WTC11 (cell line): ENCODE measurements at regions not wholly inside any gene's neighbourhood (a gene's known extent, or its start where the extent isn't known, plus 50 kb on each side); places are given as distances from the start of the nearest gene placed in this dataset.
"Not testable (repeated sequence)": the region's sequence is repeated elsewhere in the genome, so short reads cannot be mapped to it uniquely, and the experiment has no call there.

Experiments used
- ATAC-seq: fragments of 200-7000 bp; cut with Tn5 transposase; 2 replicates; pipeline ENCODE4 v1.10.0; 2021; ENCODE audit warnings: mild to moderate bottlenecking, moderate library complexity
- CTCF ChIA-PET: fragments of 300-600 bp; sonication (Branson Sonifier 250); formaldehyde crosslinking; loops from one replicate; lab custom pipeline; 2021; ENCODE audit warnings: antibody characterized with exemption; lab: Charles Lee
- POLR2A ChIA-PET: fragments of 350-600 bp; sonication (Branson Sonifier 250); formaldehyde crosslinking; loops from one replicate; lab custom pipeline; 2021; ENCODE audit warnings: antibody characterized with exemption; lab: Charles Lee
- DNase-seq: peaks from one replicate; pipeline ENCODE4 v3.0.0; 2021; ENCODE audit warnings: low spot score
- H3K27ac Mint-ChIP-seq: 2 replicates; pipeline ENCODE4 v1.8.0; 2021; ENCODE audit warnings: mixed read lengths
- H3K27me3 Mint-ChIP-seq: 2 replicates; pipeline ENCODE4 v1.8.0; 2021; ENCODE audit warnings: low read depth, mild to moderate bottlenecking, moderate library complexity, mixed read lengths
- H3K36me3 Mint-ChIP-seq: 2 replicates; pipeline ENCODE4 v1.8.0; 2021; ENCODE audit warnings: mixed read lengths
- H3K4me1 Mint-ChIP-seq: 2 replicates; pipeline ENCODE4 v1.8.0; 2022; ENCODE audit warnings: mixed read lengths
- H3K4me3 Mint-ChIP-seq: 2 replicates; pipeline ENCODE4 v1.8.0; 2021; ENCODE audit warnings: mild to moderate bottlenecking, moderate library complexity, mixed read lengths
- H3K9me3 Mint-ChIP-seq: 2 replicates; pipeline ENCODE4 v1.8.0; 2021; ENCODE audit warnings: mixed read lengths
- CBFB ChIP-seq: sonication (generic); formaldehyde crosslinking; IDR thresholded peaks from 2 replicates; pipeline ENCODE4 v1.8.1; 2022; ENCODE audit warnings: mild to moderate bottlenecking, low read depth, missing genetic modification reagents
- ETV6 ChIP-seq: sonication (generic); formaldehyde crosslinking; IDR thresholded peaks from 2 replicates; pipeline ENCODE4 v1.8.1; 2022; ENCODE audit warnings: mild to moderate bottlenecking, missing genetic modification reagents
- MXD4 ChIP-seq: fragments of 250-450 bp; sonication (Bioruptor Pico); IDR thresholded peaks from 2 replicates; pipeline ENCODE4 v1.8.0; 2021; ENCODE audit warnings: mild to moderate bottlenecking, moderate library complexity, borderline replicate concordance
- MYBL2 ChIP-seq: sonication (generic); formaldehyde crosslinking; IDR thresholded peaks from 2 replicates; pipeline ENCODE4 v1.8.1; 2023; ENCODE audit warnings: mild to moderate bottlenecking, moderate library complexity, missing genetic modification reagents
- NFE2L1 ChIP-seq: sonication (generic); formaldehyde crosslinking; IDR thresholded peaks from 2 replicates; pipeline ENCODE4 v1.8.1; 2023; ENCODE audit warnings: missing genetic modification reagents
- NR1H2 ChIP-seq: sonication (generic); formaldehyde crosslinking; IDR thresholded peaks from 2 replicates; pipeline ENCODE4 v1.9.0; 2021; ENCODE audit warnings: mild to moderate bottlenecking, moderate library complexity, missing genetic modification reagents
- PRRX2 ChIP-seq: fragments of 250-450 bp; sonication (Bioruptor Pico); IDR thresholded peaks from 2 replicates; pipeline ENCODE4 v1.8.0; 2021; ENCODE audit warnings: mild to moderate bottlenecking
- SMAD4 ChIP-seq: sonication (generic); formaldehyde crosslinking; IDR thresholded peaks from 2 replicates; pipeline ENCODE4 v1.8.0; 2022; ENCODE audit warnings: mild to moderate bottlenecking, missing genetic modification reagents
- TEAD4 ChIP-seq: sonication (generic); formaldehyde crosslinking; IDR thresholded peaks from 2 replicates; pipeline ENCODE4 v1.8.0; 2022; ENCODE audit warnings: mild to moderate bottlenecking, missing genetic modification reagents
- TF ChIP-seq, protein P1 (sequence below): fragments of 250-450 bp; sonication (Bioruptor Pico); IDR thresholded peaks from 2 replicates; pipeline ENCODE4 v1.8.0; 2021; ENCODE audit warnings: mild to moderate bottlenecking
- TF ChIP-seq, protein P2 (sequence below): sonication (generic); formaldehyde crosslinking; IDR thresholded peaks from 2 replicates; pipeline ENCODE4 v1.8.1; 2022; ENCODE audit warnings: low read depth, mild to moderate bottlenecking, moderate library complexity, missing genetic modification reagents, borderline replicate concordance
- TF ChIP-seq, protein P3 (sequence below): sonication (generic); formaldehyde crosslinking; IDR thresholded peaks from 2 replicates; pipeline ENCODE4 v1.8.0; 2022; ENCODE audit warnings: missing genetic modification reagents
- TF ChIP-seq, protein P4 (sequence below): sonication (generic); formaldehyde crosslinking; conservative IDR thresholded peaks from 2 replicates; pipeline ENCODE4 v1.8.1; 2022; ENCODE audit warnings: mild to moderate bottlenecking, missing genetic modification reagents
- TF ChIP-seq, protein P5 (sequence below): sonication (generic); formaldehyde crosslinking; conservative IDR thresholded peaks from 2 replicates; pipeline ENCODE4 v1.8.1; 2023; ENCODE audit warnings: mild to moderate bottlenecking, low read depth, missing genetic modification reagents, moderate library complexity
- TF ChIP-seq, protein P6 (sequence below): fragments of 250-450 bp; sonication (Bioruptor Pico); IDR thresholded peaks from 2 replicates; pipeline ENCODE4 v2.1.2; 2022; ENCODE audit warnings: mild to moderate bottlenecking, moderate library complexity
- TF ChIP-seq, protein P7 (sequence below): sonication (generic); formaldehyde crosslinking; IDR thresholded peaks from 2 replicates; pipeline ENCODE4 v1.8.1; 2022; ENCODE audit warnings: mild to moderate bottlenecking, missing genetic modification reagents, moderate library complexity, borderline replicate concordance
- TF ChIP-seq, protein P8 (sequence below): sonication (generic); formaldehyde crosslinking; IDR thresholded peaks from 2 replicates; pipeline ENCODE4 v1.8.0; 2022; ENCODE audit warnings: mild to moderate bottlenecking, missing genetic modification reagents

DNA sequence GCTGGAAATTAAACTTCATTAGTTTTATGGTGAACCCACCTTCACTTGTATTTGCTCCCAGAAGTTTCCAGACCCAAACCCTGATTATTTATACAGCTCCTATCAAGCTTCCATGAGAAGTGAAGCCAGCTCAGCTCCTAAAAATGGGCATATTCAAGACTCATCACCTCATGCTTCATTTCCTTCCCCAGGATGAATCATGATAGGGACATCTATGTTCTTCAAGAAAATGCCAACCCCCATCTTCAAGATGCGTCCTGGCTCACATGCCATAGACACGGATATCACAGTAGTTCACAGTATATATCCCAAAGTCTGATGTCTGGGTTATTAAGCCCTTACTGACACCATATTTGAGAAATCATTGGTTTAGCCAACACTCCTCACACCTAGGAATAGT, 217.6 kb downstream of the NPR3 start (continued):
- TF ChIP-seq, protein P1, sequence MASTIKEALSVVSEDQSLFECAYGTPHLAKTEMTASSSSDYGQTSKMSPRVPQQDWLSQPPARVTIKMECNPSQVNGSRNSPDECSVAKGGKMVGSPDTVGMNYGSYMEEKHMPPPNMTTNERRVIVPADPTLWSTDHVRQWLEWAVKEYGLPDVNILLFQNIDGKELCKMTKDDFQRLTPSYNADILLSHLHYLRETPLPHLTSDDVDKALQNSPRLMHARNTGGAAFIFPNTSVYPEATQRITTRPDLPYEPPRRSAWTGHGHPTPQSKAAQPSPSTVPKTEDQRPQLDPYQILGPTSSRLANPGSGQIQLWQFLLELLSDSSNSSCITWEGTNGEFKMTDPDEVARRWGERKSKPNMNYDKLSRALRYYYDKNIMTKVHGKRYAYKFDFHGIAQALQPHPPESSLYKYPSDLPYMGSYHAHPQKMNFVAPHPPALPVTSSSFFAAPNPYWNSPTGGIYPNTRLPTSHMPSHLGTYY = no peak
- TF ChIP-seq, protein P2, sequence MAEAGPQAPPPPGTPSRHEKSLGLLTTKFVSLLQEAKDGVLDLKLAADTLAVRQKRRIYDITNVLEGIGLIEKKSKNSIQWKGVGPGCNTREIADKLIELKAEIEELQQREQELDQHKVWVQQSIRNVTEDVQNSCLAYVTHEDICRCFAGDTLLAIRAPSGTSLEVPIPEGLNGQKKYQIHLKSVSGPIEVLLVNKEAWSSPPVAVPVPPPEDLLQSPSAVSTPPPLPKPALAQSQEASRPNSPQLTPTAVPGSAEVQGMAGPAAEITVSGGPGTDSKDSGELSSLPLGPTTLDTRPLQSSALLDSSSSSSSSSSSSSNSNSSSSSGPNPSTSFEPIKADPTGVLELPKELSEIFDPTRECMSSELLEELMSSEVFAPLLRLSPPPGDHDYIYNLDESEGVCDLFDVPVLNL = no peak
- TF ChIP-seq MYBL2 (CRISPR knock-in tag) (no peak), SMAD4 (CRISPR knock-in tag) (no peak), CBFB (CRISPR knock-in tag) (no peak), MXD4 (CRISPR knock-in tag) (no peak)

DNA sequence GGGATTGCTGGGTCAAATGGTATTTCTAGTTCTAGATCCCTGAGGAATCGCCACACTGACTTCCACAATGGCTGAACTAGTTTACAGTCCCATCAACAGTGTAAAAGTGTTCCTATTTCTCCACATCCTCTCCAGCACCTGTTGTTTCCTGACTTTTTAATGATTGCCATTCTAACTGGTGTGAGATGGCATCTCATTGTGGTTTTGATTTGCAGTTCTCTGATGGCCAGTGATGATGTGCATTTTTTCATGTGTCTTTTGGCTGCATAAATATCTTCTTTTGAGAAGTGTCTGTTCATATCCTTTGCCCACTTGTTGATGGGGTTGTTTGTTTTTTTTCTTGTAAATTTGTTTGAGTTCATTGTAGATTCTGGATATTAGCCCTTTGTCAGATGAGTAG, 220.3 kb downstream of the NPR3 start:
- H3K4me3 Mint-ChIP-seq, H3K36me3 Mint-ChIP-seq, DNase-seq, ATAC-seq, H3K9me3 Mint-ChIP-seq, H3K27me3 Mint-ChIP-seq, H3K27ac Mint-ChIP-seq, POLR2A ChIA-PET, H3K4me1 Mint-ChIP-seq, CTCF ChIA-PET: not testable (repeated sequence)

DNA sequence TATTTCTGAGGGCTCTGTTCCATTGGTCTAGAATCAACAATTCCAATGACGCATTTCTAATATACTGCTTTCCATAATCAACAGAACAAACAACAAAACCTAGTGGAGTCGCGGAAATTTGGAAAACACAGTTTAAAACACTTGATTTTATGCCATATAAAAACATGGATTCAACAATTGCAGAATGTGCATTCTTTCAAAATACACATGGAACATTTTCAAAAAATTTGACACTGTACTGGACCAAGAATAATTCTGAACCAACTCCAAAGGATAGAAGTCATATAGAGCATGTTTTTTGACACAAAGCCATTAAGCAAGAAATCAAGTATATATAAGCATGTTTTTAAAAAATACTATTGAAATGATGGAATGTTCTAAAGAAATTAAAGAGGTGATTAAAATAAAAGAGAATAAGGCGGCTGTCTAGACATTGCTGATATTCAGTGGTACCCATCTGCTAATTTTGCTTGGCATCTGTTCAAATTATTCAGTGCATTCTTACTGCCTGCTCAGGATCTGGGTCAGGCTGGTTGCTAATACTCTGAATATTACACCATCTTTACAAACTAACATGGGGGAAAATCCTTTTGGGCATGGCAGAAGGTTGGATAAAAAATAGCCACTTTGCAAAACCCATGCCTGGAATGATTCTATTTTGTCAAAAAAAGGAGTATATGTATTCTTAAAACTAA, 221.3 kb downstream of the NPR3 start:
- H3K27me3 Mint-ChIP-seq = no peaks in the 10 kb centered on the region
- H3K4me3 Mint-ChIP-seq = no peak overlapping the region
- DNase-seq = no peak
- H3K27ac Mint-ChIP-seq = no peak overlapping the region
- ATAC-seq = no peak
- H3K4me1 Mint-ChIP-seq = no peaks in the 10 kb centered on the region
- H3K9me3 Mint-ChIP-seq = peaks cover 8% of the 10 kb centered on the region; the same call in 1 of the 2 replicates
- H3K36me3 Mint-ChIP-seq = no peaks in the 10 kb centered on the region
- CTCF ChIA-PET = no interaction called here
- POLR2A ChIA-PET = no interaction called here
- TF ChIP-seq NR1H2 (CRISPR knock-in tag) (no peak), NFE2L1 (no peak), ETV6 (CRISPR knock-in tag) (no peak), PRRX2 (CRISPR knock-in tag) (no peak), TEAD4 (CRISPR knock-in tag) (no peak), SMAD4 (CRISPR knock-in tag) (no peak)
- TF ChIP-seq, protein P3, sequence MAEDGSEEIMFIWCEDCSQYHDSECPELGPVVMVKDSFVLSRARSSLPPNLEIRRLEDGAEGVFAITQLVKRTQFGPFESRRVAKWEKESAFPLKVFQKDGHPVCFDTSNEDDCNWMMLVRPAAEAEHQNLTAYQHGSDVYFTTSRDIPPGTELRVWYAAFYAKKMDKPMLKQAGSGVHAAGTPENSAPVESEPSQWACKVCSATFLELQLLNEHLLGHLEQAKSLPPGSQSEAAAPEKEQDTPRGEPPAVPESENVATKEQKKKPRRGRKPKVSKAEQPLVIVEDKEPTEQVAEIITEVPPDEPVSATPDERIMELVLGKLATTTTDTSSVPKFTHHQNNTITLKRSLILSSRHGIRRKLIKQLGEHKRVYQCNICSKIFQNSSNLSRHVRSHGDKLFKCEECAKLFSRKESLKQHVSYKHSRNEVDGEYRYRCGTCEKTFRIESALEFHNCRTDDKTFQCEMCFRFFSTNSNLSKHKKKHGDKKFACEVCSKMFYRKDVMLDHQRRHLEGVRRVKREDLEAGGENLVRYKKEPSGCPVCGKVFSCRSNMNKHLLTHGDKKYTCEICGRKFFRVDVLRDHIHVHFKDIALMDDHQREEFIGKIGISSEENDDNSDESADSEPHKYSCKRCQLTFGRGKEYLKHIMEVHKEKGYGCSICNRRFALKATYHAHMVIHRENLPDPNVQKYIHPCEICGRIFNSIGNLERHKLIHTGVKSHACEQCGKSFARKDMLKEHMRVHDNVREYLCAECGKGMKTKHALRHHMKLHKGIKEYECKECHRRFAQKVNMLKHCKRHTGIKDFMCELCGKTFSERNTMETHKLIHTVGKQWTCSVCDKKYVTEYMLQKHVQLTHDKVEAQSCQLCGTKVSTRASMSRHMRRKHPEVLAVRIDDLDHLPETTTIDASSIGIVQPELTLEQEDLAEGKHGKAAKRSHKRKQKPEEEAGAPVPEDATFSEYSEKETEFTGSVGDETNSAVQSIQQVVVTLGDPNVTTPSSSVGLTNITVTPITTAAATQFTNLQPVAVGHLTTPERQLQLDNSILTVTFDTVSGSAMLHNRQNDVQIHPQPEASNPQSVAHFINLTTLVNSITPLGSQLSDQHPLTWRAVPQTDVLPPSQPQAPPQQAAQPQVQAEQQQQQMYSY (CRISPR knock-in tag) = no peak
- TF ChIP-seq, protein P4, sequence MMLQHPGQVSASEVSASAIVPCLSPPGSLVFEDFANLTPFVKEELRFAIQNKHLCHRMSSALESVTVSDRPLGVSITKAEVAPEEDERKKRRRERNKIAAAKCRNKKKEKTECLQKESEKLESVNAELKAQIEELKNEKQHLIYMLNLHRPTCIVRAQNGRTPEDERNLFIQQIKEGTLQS (CRISPR knock-in tag) = no peak
- TF ChIP-seq, protein P5, sequence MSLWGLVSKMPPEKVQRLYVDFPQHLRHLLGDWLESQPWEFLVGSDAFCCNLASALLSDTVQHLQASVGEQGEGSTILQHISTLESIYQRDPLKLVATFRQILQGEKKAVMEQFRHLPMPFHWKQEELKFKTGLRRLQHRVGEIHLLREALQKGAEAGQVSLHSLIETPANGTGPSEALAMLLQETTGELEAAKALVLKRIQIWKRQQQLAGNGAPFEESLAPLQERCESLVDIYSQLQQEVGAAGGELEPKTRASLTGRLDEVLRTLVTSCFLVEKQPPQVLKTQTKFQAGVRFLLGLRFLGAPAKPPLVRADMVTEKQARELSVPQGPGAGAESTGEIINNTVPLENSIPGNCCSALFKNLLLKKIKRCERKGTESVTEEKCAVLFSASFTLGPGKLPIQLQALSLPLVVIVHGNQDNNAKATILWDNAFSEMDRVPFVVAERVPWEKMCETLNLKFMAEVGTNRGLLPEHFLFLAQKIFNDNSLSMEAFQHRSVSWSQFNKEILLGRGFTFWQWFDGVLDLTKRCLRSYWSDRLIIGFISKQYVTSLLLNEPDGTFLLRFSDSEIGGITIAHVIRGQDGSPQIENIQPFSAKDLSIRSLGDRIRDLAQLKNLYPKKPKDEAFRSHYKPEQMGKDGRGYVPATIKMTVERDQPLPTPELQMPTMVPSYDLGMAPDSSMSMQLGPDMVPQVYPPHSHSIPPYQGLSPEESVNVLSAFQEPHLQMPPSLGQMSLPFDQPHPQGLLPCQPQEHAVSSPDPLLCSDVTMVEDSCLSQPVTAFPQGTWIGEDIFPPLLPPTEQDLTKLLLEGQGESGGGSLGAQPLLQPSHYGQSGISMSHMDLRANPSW (CRISPR knock-in tag) = no peak
- TF ChIP-seq, protein P6, sequence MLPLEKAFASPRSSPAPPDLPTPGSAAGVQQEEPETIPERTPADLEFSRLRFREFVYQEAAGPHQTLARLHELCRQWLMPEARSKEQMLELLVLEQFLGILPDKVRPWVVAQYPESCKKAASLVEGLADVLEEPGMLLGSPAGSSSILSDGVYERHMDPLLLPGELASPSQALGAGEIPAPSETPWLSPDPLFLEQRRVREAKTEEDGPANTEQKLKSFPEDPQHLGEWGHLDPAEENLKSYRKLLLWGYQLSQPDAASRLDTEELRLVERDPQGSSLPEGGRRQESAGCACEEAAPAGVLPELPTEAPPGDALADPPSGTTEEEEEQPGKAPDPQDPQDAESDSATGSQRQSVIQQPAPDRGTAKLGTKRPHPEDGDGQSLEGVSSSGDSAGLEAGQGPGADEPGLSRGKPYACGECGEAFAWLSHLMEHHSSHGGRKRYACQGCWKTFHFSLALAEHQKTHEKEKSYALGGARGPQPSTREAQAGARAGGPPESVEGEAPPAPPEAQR (CRISPR knock-in tag) = no peak
- TF ChIP-seq, protein P7, sequence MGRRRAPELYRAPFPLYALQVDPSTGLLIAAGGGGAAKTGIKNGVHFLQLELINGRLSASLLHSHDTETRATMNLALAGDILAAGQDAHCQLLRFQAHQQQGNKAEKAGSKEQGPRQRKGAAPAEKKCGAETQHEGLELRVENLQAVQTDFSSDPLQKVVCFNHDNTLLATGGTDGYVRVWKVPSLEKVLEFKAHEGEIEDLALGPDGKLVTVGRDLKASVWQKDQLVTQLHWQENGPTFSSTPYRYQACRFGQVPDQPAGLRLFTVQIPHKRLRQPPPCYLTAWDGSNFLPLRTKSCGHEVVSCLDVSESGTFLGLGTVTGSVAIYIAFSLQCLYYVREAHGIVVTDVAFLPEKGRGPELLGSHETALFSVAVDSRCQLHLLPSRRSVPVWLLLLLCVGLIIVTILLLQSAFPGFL (CRISPR knock-in tag) = no peak
- TF ChIP-seq, protein P8, sequence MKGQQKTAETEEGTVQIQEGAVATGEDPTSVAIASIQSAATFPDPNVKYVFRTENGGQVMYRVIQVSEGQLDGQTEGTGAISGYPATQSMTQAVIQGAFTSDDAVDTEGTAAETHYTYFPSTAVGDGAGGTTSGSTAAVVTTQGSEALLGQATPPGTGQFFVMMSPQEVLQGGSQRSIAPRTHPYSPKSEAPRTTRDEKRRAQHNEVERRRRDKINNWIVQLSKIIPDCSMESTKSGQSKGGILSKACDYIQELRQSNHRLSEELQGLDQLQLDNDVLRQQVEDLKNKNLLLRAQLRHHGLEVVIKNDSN (CRISPR knock-in tag) = no peak
